OCI-LY1 (cell line): ENCODE measurements at regions not wholly inside any gene's neighbourhood (a gene's known extent, or its start where the extent isn't known, plus 50 kb on each side); places are given as distances from the start of the nearest gene placed in this dataset.

Experiments used
- CTCF ChIP-seq: fragments of 200-600 bp; sonication (generic), shearing (Covaris generic); IDR thresholded peaks from 2 replicates; pipeline ENCODE4 v1.5.1; 2017; ENCODE audit warnings: mild to moderate bottlenecking, antibody characterized with exemption, low read length, moderate library complexity, mixed read lengths
- EZH2 ChIP-seq: fragments of 200-600 bp; sonication (generic), shearing (Covaris generic); IDR thresholded peaks from 2 replicates; pipeline ENCODE4 v1.8.0; 2017; ENCODE audit warnings: borderline replicate concordance, mixed run types, mild to moderate bottlenecking, antibody characterized with exemption, low read length, moderate library complexity, mixed read lengths

DNA sequence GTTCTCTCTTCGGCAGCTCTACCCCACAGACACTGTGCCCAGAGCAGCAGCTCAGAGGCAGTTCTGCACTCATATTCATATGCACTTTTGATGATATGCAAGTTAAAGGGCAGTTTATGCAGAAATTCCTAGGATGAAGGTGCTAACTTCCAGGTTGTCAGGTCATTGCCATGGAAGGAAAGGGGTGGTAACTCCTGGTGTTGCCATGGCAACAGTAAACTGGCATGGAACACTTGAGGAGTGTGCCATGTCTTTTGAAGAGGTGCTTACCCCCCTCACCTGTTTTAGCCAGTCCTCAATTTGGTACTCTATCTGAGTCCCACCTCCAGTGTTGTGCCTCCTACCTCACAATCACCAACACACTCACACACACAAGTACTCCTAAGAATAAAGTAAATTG is 539.4 kb upstream of the BTBD3 start:
- no peak for TF ChIP-seq EZH2
- TF ChIP-seq CTCF, result no peak
